Fibroblast of lung (primary cell): ENCODE measurements at regions not wholly inside any gene's neighbourhood (a gene's known extent, or its start where the extent isn't known, plus 50 kb on each side); places are given as distances from the start of the nearest gene placed in this dataset.

Source experiments
- DNase-seq, 2 donors: peaks; one replicate each; pipeline versions ENCODE4 v3.0.0 to v3.0.0-alpha.2; 2010; ENCODE audit warnings: low read depth in 2 of 2
- H2AFZ ChIP-seq: 2 replicates; pipeline ENCODE4 v1.5.1; 2012; ENCODE audit warnings: low read length, control low read depth, inconsistent platforms
- H3K27ac ChIP-seq: 2 replicates; pipeline ENCODE4 v1.5.1; 2011; ENCODE audit warnings: low read length, control low read depth; ENCODE audit not compliant: insufficient read depth
- H3K27me3 ChIP-seq: 2 replicates; pipeline ENCODE4 v1.5.1; 2011; ENCODE audit warnings: mild to moderate bottlenecking, low read length; ENCODE audit not compliant: control insufficient read depth, insufficient read depth
- H3K36me3 ChIP-seq: 2 replicates; pipeline ENCODE4 v1.5.1; 2011; ENCODE audit warnings: low read length; ENCODE audit not compliant: control insufficient read depth, insufficient read depth
- H3K4me1 ChIP-seq: 2 replicates; pipeline ENCODE4 v1.5.1; 2011; ENCODE audit warnings: low read length; ENCODE audit not compliant: control insufficient read depth, insufficient read depth; ENCODE audit errors: extremely low read depth
- H3K4me2 ChIP-seq: 2 replicates; pipeline ENCODE4 v1.5.1; 2011; ENCODE audit warnings: low read length, control low read depth; ENCODE audit not compliant: insufficient read depth; ENCODE audit errors: extremely low read depth
- H3K4me3 ChIP-seq, 4 experiments: fragments of 200-600 bp in 1 of 4; sonication (generic) in 1 of 4; replicated peaks in 1 of 4; 2 replicates each; pipeline ENCODE4 v1.5.1; 2011 to 2016; ENCODE audit warnings: low read length in 4 of 4, low read depth in 3 of 4, mild to moderate bottlenecking in 3 of 4, control low read depth in 2 of 4, inconsistent platforms in 1 of 4, mixed read lengths in 1 of 4; ENCODE audit not compliant: insufficient read depth in 1 of 4; ENCODE audit errors: control extremely low read depth in 1 of 4
- H3K79me2 ChIP-seq: 2 replicates; pipeline ENCODE4 v1.5.1; 2012; ENCODE audit warnings: mild to moderate bottlenecking, low read length, inconsistent platforms; ENCODE audit not compliant: control insufficient read depth, insufficient read depth
- H3K9ac ChIP-seq: 2 replicates; pipeline ENCODE4 v1.5.1; 2011; ENCODE audit warnings: mild to moderate bottlenecking, low read length, control low read depth; ENCODE audit not compliant: insufficient read depth
- H3K9me3 ChIP-seq: 2 replicates; pipeline ENCODE4 v1.5.1; 2012; ENCODE audit warnings: low read depth, low read length; ENCODE audit not compliant: control insufficient read depth, insufficient read depth
- H4K20me1 ChIP-seq: 2 replicates; pipeline ENCODE4 v1.5.1; 2011; ENCODE audit warnings: low read length; ENCODE audit not compliant: control insufficient read depth, insufficient read depth; ENCODE audit errors: extremely low read depth
- CTCF ChIP-seq, 2 donors: IDR thresholded peaks in 1 of 2; conservative IDR thresholded peaks in 1 of 2; 1 replicate in 1 of 2; 2 replicates in 1 of 2; pipeline ENCODE4 v1.5.1; 2011 to 2012; ENCODE audit warnings: low read length in 2 of 2, control low read depth in 1 of 2, inconsistent platforms in 1 of 2, low read depth in 1 of 2, mild to moderate bottlenecking in 1 of 2
- EZH2 ChIP-seq: IDR thresholded peaks from 2 replicates; pipeline ENCODE4 v1.5.1; 2012; ENCODE audit warnings: low read length, control low read depth, mild to moderate bottlenecking; ENCODE audit errors: missing control alignments

GRCh38 chr7:49583440-49583839 is 190.0 kb upstream of the VWC2 start:
- H3K9ac ChIP-seq: no peak overlapping the region
- H3K4me3 ChIP-seq: no peak overlapping the region
- no peak for TF ChIP-seq CTCF (conservative IDR thresholded peaks at IDR 0.05 in 1 of 2, IDR thresholded peaks at IDR 0.05 in 1 of 2; ENCODE audit: low read depth in 1 of 2, low read length in 2 of 2)
- no peak for TF ChIP-seq EZH2
- no peak for DNase-seq
- H3K9me3 ChIP-seq: no peaks in the 10 kb centered on the region
- H3K27ac ChIP-seq: no peak overlapping the region
- no peaks in the 10 kb centered on the region for H3K27me3 ChIP-seq
- H3K4me2 ChIP-seq: no peak overlapping the region
- no peak overlapping the region for H2AFZ ChIP-seq
- no peaks in the 10 kb centered on the region for H4K20me1 ChIP-seq
- H3K79me2 ChIP-seq: no peaks in the 10 kb centered on the region
- no peaks in the 10 kb centered on the region for H3K36me3 ChIP-seq
- no peaks in the 10 kb centered on the region for H3K4me1 ChIP-seq

GRCh38 chr7:49596701-49597491 is 176.5 kb upstream of the VWC2 start:
- H3K79me2 ChIP-seq: no peaks in the 10 kb centered on the region
- no peaks in the 10 kb centered on the region for H3K4me1 ChIP-seq
- no peaks in the 10 kb centered on the region for H4K20me1 ChIP-seq
- no peak overlapping the region for H2AFZ ChIP-seq
- no peak overlapping the region for H3K4me2 ChIP-seq
- TF ChIP-seq EZH2: no peak
- no peak for TF ChIP-seq CTCF (conservative IDR thresholded peaks at IDR 0.05 in 1 of 2, IDR thresholded peaks at IDR 0.05 in 1 of 2; ENCODE audit: low read depth in 1 of 2, low read length in 2 of 2)
- DNase-seq: no peak
- no peak overlapping the region for H3K27ac ChIP-seq
- H3K9me3 ChIP-seq: no peaks in the 10 kb centered on the region
- no peak overlapping the region for H3K9ac ChIP-seq
- H3K4me3 ChIP-seq: no peak overlapping the region
- H3K36me3 ChIP-seq: no peaks in the 10 kb centered on the region
- no peaks in the 10 kb centered on the region for H3K27me3 ChIP-seq

GRCh38 chr7:49597805-49598204 is 175.6 kb upstream of the VWC2 start:
- Histone ChIP-seq H3K27ac (no peak overlapping the region), H3K4me2 (no peak overlapping the region), H3K79me2 (no peaks in the 10 kb centered on the region), H3K9ac (no peak overlapping the region), H3K4me3 (no peak overlapping the region), H3K9me3 (no peaks in the 10 kb centered on the region), H2AFZ (no peak overlapping the region), H3K4me1 (no peaks in the 10 kb centered on the region), H3K36me3 (no peaks in the 10 kb centered on the region), H3K27me3 (no peaks in the 10 kb centered on the region), H4K20me1 (no peaks in the 10 kb centered on the region)
- no peak for TF ChIP-seq EZH2
- TF ChIP-seq CTCF (conservative IDR thresholded peaks at IDR 0.05 in 1 of 2, IDR thresholded peaks at IDR 0.05 in 1 of 2; ENCODE audit: low read depth in 1 of 2, low read length in 2 of 2): no peak
- no peak for DNase-seq
